CD4-positive, alpha-beta memory T cell (primary cell): ENCODE measurements at regions not wholly inside any gene's neighbourhood (a gene's known extent, or its start where the extent isn't known, plus 50 kb on each side); places are given as distances from the start of the nearest gene placed in this dataset.

Source experiments
- CTCF ChIA-PET: fragments of 350-600 bp; sonication (Branson Sonifier 250); formaldehyde crosslinking; loops from one replicate; lab custom pipeline; 2021; ENCODE audit warnings: inconsistent platforms; ENCODE audit not compliant: partially characterized antibody; lab: Charles Lee
- POLR2A ChIA-PET: fragments of 350-600 bp; sonication (Branson Sonifier 250); formaldehyde crosslinking; loops from one replicate; lab custom pipeline; 2021; ENCODE audit not compliant: partially characterized antibody; lab: Charles Lee
- DNase-seq, 5 donors: peaks; one replicate each; pipeline versions ENCODE4 v3.0.0 to v3.0.0-alpha.2; 2020 to 2022; ENCODE audit warnings: mixed read lengths in 1 of 5
- H3K27ac ChIP-seq: one replicate; pipeline ENCODE4 v1.7.0; 2013; ENCODE audit warnings: low read depth, low read length
- H3K27me3 ChIP-seq: 2 replicates; pipeline ENCODE4 v1.7.0; 2013; ENCODE audit warnings: mild to moderate bottlenecking, low read length, moderate library complexity; ENCODE audit not compliant: insufficient read depth
- H3K36me3 ChIP-seq: 2 replicates; pipeline ENCODE4 v1.7.0; 2013; ENCODE audit warnings: mild to moderate bottlenecking, low read length, moderate library complexity; ENCODE audit not compliant: insufficient read depth
- H3K4me1 ChIP-seq: 2 replicates; pipeline ENCODE4 v1.7.0; 2013; ENCODE audit warnings: mild to moderate bottlenecking, low read length, moderate library complexity; ENCODE audit not compliant: insufficient read depth
- H3K4me3 ChIP-seq, 2 donors: one replicate each; pipeline ENCODE4 v1.7.0; 2013; ENCODE audit warnings: low read length in 2 of 2, mild to moderate bottlenecking in 1 of 2
- H3K9me3 ChIP-seq, 2 donors: one replicate each; pipeline ENCODE4 v1.7.0; 2013; ENCODE audit warnings: low read length in 2 of 2, control low read depth in 1 of 2; ENCODE audit not compliant: control insufficient read depth in 1 of 2
- H3K27ac Mint-ChIP-seq, 7 donors: one replicate each; pipeline ENCODE4 v1.8.0; 2020 to 2021; ENCODE audit warnings: mixed read lengths in 7 of 7, mild to moderate bottlenecking in 6 of 7, inconsistent platforms in 3 of 7, moderate library complexity in 3 of 7
- H3K27me3 Mint-ChIP-seq, 2 donors: one replicate each; pipeline ENCODE4 v1.8.0; 2020 to 2021; ENCODE audit warnings: mixed read lengths in 2 of 2
- H3K36me3 Mint-ChIP-seq, 2 donors: one replicate each; pipeline ENCODE4 v1.8.0; 2020 to 2021; ENCODE audit warnings: mixed read lengths in 2 of 2, inconsistent platforms in 1 of 2, mild to moderate bottlenecking in 1 of 2
- H3K4me1 Mint-ChIP-seq, 4 donors: one replicate each; pipeline ENCODE4 v1.8.0; 2020 to 2021; ENCODE audit warnings: mixed read lengths in 4 of 4, mild to moderate bottlenecking in 1 of 4
- H3K4me3 Mint-ChIP-seq, 8 donors: one replicate each; pipeline ENCODE4 v1.8.0; 2020 to 2021; ENCODE audit warnings: mixed read lengths in 8 of 8, mild to moderate bottlenecking in 7 of 8, moderate library complexity in 6 of 8, inconsistent platforms in 3 of 8
- H3K9me3 Mint-ChIP-seq, 8 donors: one replicate each; pipeline ENCODE4 v1.8.0; 2020 to 2021; ENCODE audit warnings: mixed read lengths in 8 of 8, mild to moderate bottlenecking in 5 of 8, inconsistent platforms in 3 of 8, moderate library complexity in 1 of 8
- intact Hi-C: fragments of 100-400 bp; cut with micrococcal nuclease; formaldehyde crosslinking; loops from one replicate; pipeline ENCODE4 v1.15.1; 2023

GRCh38 chr4:136748773-136749172 lies 783.5 kb downstream of the PCDH18 start:
- H3K4me3 Mint-ChIP-seq: no peak overlapping the region
- Histone ChIP-seq H3K27ac (no peak overlapping the region), H3K36me3 (no peaks in the 10 kb centered on the region), H3K27me3 (no peaks in the 10 kb centered on the region), H3K4me1 (no peaks in the 10 kb centered on the region), H3K9me3 (no peaks in the 10 kb centered on the region), H3K4me3 (no peak overlapping the region)
- DNase-seq: no peak
- H3K9me3 Mint-ChIP-seq: peaks cover 0 to 11% (median 0%) of the 10 kb centered on the region in 8 donors
- no peaks in the 10 kb centered on the region for H3K4me1 Mint-ChIP-seq
- H3K36me3 Mint-ChIP-seq: no peaks in the 10 kb centered on the region
- POLR2A ChIA-PET: no interaction called here
- intact Hi-C loops: no loop called here
- CTCF ChIA-PET: no interaction called here
- no peak overlapping the region for H3K27ac Mint-ChIP-seq
- H3K27me3 Mint-ChIP-seq: no peaks in the 10 kb centered on the region

GRCh38 chr4:136748165-136748564 lies 784.1 kb downstream of the PCDH18 start:
- Histone ChIP-seq H3K36me3 (no peaks in the 10 kb centered on the region), H3K4me1 (no peaks in the 10 kb centered on the region), H3K27ac (no peak overlapping the region), H3K9me3 (no peaks in the 10 kb centered on the region), H3K27me3 (no peaks in the 10 kb centered on the region), H3K4me3 (no peak overlapping the region)
- DNase-seq: no peak
- intact Hi-C loops: no loop called here
- Mint-ChIP-seq H3K4me3 (no peak overlapping the region), H3K4me1 (no peaks in the 10 kb centered on the region), H3K9me3 (peaks cover 0 to 14% (median 3%) of the 10 kb centered on the region in 8 donors), H3K27ac (no peak overlapping the region), H3K27me3 (no peaks in the 10 kb centered on the region), H3K36me3 (no peaks in the 10 kb centered on the region)
- CTCF ChIA-PET: no interaction called here
- POLR2A ChIA-PET: no interaction called here

GRCh38 chr4:136743238-136743637 lies 789.1 kb downstream of the PCDH18 start:
- Histone ChIP-seq H3K27ac (no peak overlapping the region), H3K27me3 (no peaks in the 10 kb centered on the region), H3K4me1 (no peaks in the 10 kb centered on the region), H3K4me3 (no peak overlapping the region), H3K9me3 (no peaks in the 10 kb centered on the region), H3K36me3 (no peaks in the 10 kb centered on the region)
- no peak for DNase-seq
- H3K36me3 Mint-ChIP-seq: no peaks in the 10 kb centered on the region
- POLR2A ChIA-PET: no interaction called here
- intact Hi-C loops: no loop called here
- H3K4me3 Mint-ChIP-seq: no peak overlapping the region
- H3K9me3 Mint-ChIP-seq: peaks cover 2 to 18% (median 4%) of the 10 kb centered on the region in 8 donors
- no peak overlapping the region for H3K27ac Mint-ChIP-seq
- CTCF ChIA-PET: no interaction called here
- H3K4me1 Mint-ChIP-seq: no peaks in the 10 kb centered on the region
- H3K27me3 Mint-ChIP-seq: no peaks in the 10 kb centered on the region

GRCh38 chr4:136742333-136742732 lies 790.0 kb downstream of the PCDH18 start:
- Histone ChIP-seq H3K27me3 (no peaks in the 10 kb centered on the region), H3K36me3 (no peaks in the 10 kb centered on the region), H3K4me1 (no peaks in the 10 kb centered on the region), H3K27ac (no peak overlapping the region), H3K9me3 (no peaks in the 10 kb centered on the region), H3K4me3 (no peak overlapping the region)
- H3K4me1 Mint-ChIP-seq: no peaks in the 10 kb centered on the region
- no peaks in the 10 kb centered on the region for H3K36me3 Mint-ChIP-seq
- no peak overlapping the region for H3K4me3 Mint-ChIP-seq
- no peak for DNase-seq
- intact Hi-C loops: no loop called here
- CTCF ChIA-PET: no interaction called here
- POLR2A ChIA-PET: no interaction called here
- H3K9me3 Mint-ChIP-seq: peaks cover 2 to 18% (median 4%) of the 10 kb centered on the region in 8 donors
- no peaks in the 10 kb centered on the region for H3K27me3 Mint-ChIP-seq
- H3K27ac Mint-ChIP-seq: no peak overlapping the region

GRCh38 chr4:136741468-136741867 lies 790.8 kb downstream of the PCDH18 start:
- H3K27ac Mint-ChIP-seq: no peak overlapping the region
- intact Hi-C loops: no loop called here
- H3K27me3 Mint-ChIP-seq: no peaks in the 10 kb centered on the region
- Histone ChIP-seq H3K4me3 (no peak overlapping the region), H3K9me3 (no peaks in the 10 kb centered on the region), H3K4me1 (no peaks in the 10 kb centered on the region), H3K27ac (no peak overlapping the region), H3K36me3 (no peaks in the 10 kb centered on the region), H3K27me3 (no peaks in the 10 kb centered on the region)
- ChIA-PET POLR2A (no interaction called here), CTCF (no interaction called here)
- H3K36me3 Mint-ChIP-seq: no peaks in the 10 kb centered on the region
- no peak for DNase-seq
- H3K4me3 Mint-ChIP-seq: no peak overlapping the region
- no peaks in the 10 kb centered on the region for H3K4me1 Mint-ChIP-seq
- peaks cover 2 to 18% (median 4%) of the 10 kb centered on the region in 8 donors for H3K9me3 Mint-ChIP-seq

- H3K27me3 Mint-ChIP-seq: no peaks in the 10 kb centered on the region
- no peak overlapping the region for H3K4me3 ChIP-seq
- no peak for DNase-seq
- H3K9me3 Mint-ChIP-seq: peaks cover 2 to 14% (median 4%) of the 10 kb centered on the region in 8 donors
- H3K27me3 ChIP-seq: no peaks in the 10 kb centered on the region
- H3K36me3 Mint-ChIP-seq: no peaks in the 10 kb centered on the region
- CTCF ChIA-PET: no interaction called here
- no peaks in the 10 kb centered on the region for H3K9me3 ChIP-seq
- POLR2A ChIA-PET: interaction anchor here (0.6 kb wide), 1 partner anchor 20 kb away, joined by 3 read pairs; no protein-coding TSS in a partner anchor
- intact Hi-C loops: no loop called here
- H3K27ac Mint-ChIP-seq: no peak overlapping the region
- no peaks in the 10 kb centered on the region for H3K4me1 ChIP-seq
- no peak overlapping the region for H3K4me3 Mint-ChIP-seq
- H3K36me3 ChIP-seq: no peaks in the 10 kb centered on the region
- no peaks in the 10 kb centered on the region for H3K4me1 Mint-ChIP-seq
- H3K27ac ChIP-seq: no peak overlapping the region
Measured at GRCh38 chr4:136740326-136740725, 792.0 kb downstream of the PCDH18 start.

- Histone ChIP-seq H3K27me3 (no peaks in the 10 kb centered on the region), H3K4me3 (no peak overlapping the region), H3K36me3 (no peaks in the 10 kb centered on the region), H3K27ac (no peak overlapping the region), H3K4me1 (no peaks in the 10 kb centered on the region), H3K9me3 (no peaks in the 10 kb centered on the region)
- ChIA-PET POLR2A (no interaction called here), CTCF (no interaction called here)
- H3K4me3 Mint-ChIP-seq: no peak overlapping the region
- no peaks in the 10 kb centered on the region for H3K4me1 Mint-ChIP-seq
- no peak for DNase-seq
- no peaks in the 10 kb centered on the region for H3K27me3 Mint-ChIP-seq
- intact Hi-C loops: no loop called here
- H3K9me3 Mint-ChIP-seq: peaks cover 2 to 8% (median 4%) of the 10 kb centered on the region in 8 donors
- H3K36me3 Mint-ChIP-seq: no peaks in the 10 kb centered on the region
- H3K27ac Mint-ChIP-seq: no peak overlapping the region
Measured at GRCh38 chr4:136737066-136737465, 795.2 kb downstream of the PCDH18 start.

- H3K4me3 ChIP-seq: no peak overlapping the region
- H3K4me1 ChIP-seq: no peaks in the 10 kb centered on the region
- Mint-ChIP-seq H3K36me3 (no peaks in the 10 kb centered on the region), H3K4me3 (no peak overlapping the region), H3K9me3 (peaks cover 0 to 9% (median 4%) of the 10 kb centered on the region in 8 donors), H3K27me3 (no peaks in the 10 kb centered on the region), H3K27ac (no peak overlapping the region), H3K4me1 (no peaks in the 10 kb centered on the region)
- no peaks in the 10 kb centered on the region for H3K9me3 ChIP-seq
- DNase-seq: no peak
- CTCF ChIA-PET: no interaction called here
- POLR2A ChIA-PET: no interaction called here
- no peaks in the 10 kb centered on the region for H3K27me3 ChIP-seq
- intact Hi-C loops: no loop called here
- H3K36me3 ChIP-seq: no peaks in the 10 kb centered on the region
- H3K27ac ChIP-seq: no peak overlapping the region
Measured at GRCh38 chr4:136731025-136731424, 801.3 kb downstream of the PCDH18 start.
